C4-2B (cell line): ENCODE measurements at regions not wholly inside any gene's neighbourhood (a gene's known extent, or its start where the extent isn't known, plus 50 kb on each side); places are given as distances from the start of the nearest gene placed in this dataset.

Source experiments
- H3K27ac ChIP-seq: fragments of 450-650 bp; 2 replicates; pipeline ENCODE4 v1.5.1; 2017
- CTCF ChIP-seq: fragments of 450-650 bp; conservative IDR thresholded peaks from 2 replicates; pipeline ENCODE4 v1.5.1; 2017; ENCODE audit warnings: mild to moderate bottlenecking
- ZFX ChIP-seq: fragments of 450-650 bp; IDR thresholded peaks from 2 replicates; pipeline ENCODE4 v1.6.1; 2017

GRCh38 chr3:104673981-104674380 lies 692.7 kb upstream of the ALCAM start:
- no peak for TF ChIP-seq ZFX
- H3K27ac ChIP-seq: no peak overlapping the region

GRCh38 chr3:104676241-104676640 lies 690.5 kb upstream of the ALCAM start:
- H3K27ac ChIP-seq: no peak overlapping the region
- TF ChIP-seq ZFX (no peak), CTCF (no peak)

- TF ChIP-seq CTCF (no peak), ZFX (no peak)
- no peak overlapping the region for H3K27ac ChIP-seq
These were observed 688.8 kb upstream of the ALCAM start for GRCh38 chr3:104677932-104678331.

GRCh38 chr3:104685492-104685891 lies 681.2 kb upstream of the ALCAM start:
- TF ChIP-seq CTCF (no peak), ZFX (no peak)
- H3K27ac ChIP-seq: no peak overlapping the region

- H3K27ac ChIP-seq: no peak overlapping the region
- TF ChIP-seq CTCF (no peak), ZFX (no peak)
These were observed 679.3 kb upstream of the ALCAM start for GRCh38 chr3:104687362-104687761.

GRCh38 chr3:104696470-104696869 lies 670.2 kb upstream of the ALCAM start:
- no peak for TF ChIP-seq CTCF
- no peak for TF ChIP-seq ZFX
- H3K27ac ChIP-seq: peak overlapping the region; percentile 77

GRCh38 chr3:104711406-104711805 lies 655.3 kb upstream of the ALCAM start:
- H3K27ac ChIP-seq: no peak overlapping the region
- TF ChIP-seq CTCF: no peak
- TF ChIP-seq ZFX: no peak

GRCh38 chr3:104715972-104716371 lies 650.7 kb upstream of the ALCAM start:
- TF ChIP-seq ZFX (no peak), CTCF (no peak)
- H3K27ac ChIP-seq: no peak overlapping the region
